ENCODE measurements at regions not wholly inside any gene's neighbourhood (a gene's known extent, or its start where the extent isn't known, plus 50 kb on each side); places are given as distances from the start of the nearest gene placed in this dataset.
"Not testable (repeated sequence)": the region's sequence is repeated elsewhere in the genome, so short reads cannot be mapped to it uniquely, and the experiment has no call there.

- H3K27me3 ChIP-seq (replicated peaks; ENCODE audit: insufficient read depth, low read length): no peaks in the 10 kb centered on the region
- H3K9ac ChIP-seq (ENCODE audit: low read length): no peak overlapping the region
- no peaks in the 10 kb centered on the region for H3K9me3 ChIP-seq (replicated peaks; ENCODE audit: insufficient read depth, low read length)
- H3K4me3 ChIP-seq (ENCODE audit: low read length): no peak overlapping the region
- no peak overlapping the region for H3K4me2 ChIP-seq (ENCODE audit: low read depth, low read length)
- H3K36me3 ChIP-seq (replicated peaks; ENCODE audit: insufficient read depth, low read length): no peaks in the 10 kb centered on the region
- DNase-seq: no peak
- no peaks in the 10 kb centered on the region for H3K9me2 ChIP-seq (replicated peaks; ENCODE audit: insufficient read depth, low read length)
- no peaks in the 10 kb centered on the region for H3K79me2 ChIP-seq (ENCODE audit: low read length)
- no peaks in the 10 kb centered on the region for H3F3A ChIP-seq (ENCODE audit: insufficient read depth, low read length)
- H3K27ac ChIP-seq (ENCODE audit: low read length): no peak overlapping the region
- H3K4me1 ChIP-seq (ENCODE audit: low read length): no peaks in the 10 kb centered on the region
- H2AFZ ChIP-seq (ENCODE audit: low read length): no peak overlapping the region
- no peaks in the 10 kb centered on the region for H4K20me1 ChIP-seq (ENCODE audit: insufficient read depth, low read length)
- TF ChIP-seq CTCF (IDR thresholded peaks at IDR 0.05; ENCODE audit: low read length) (no peak), EZH2phosphoT487 (IDR thresholded peaks at IDR 0.05; ENCODE audit: low read length) (no peak), EZH2 (optimal IDR thresholded peaks at IDR 0.05; ENCODE audit: low read depth, low read length) (no peak)
Measured at GRCh38 chr12:37666069-37666781, 650.3 kb upstream of the ALG10B start.

- H3K27ac ChIP-seq (ENCODE audit: low read length); H3K4me3 ChIP-seq (ENCODE audit: low read length); H3K9me2 ChIP-seq (replicated peaks; ENCODE audit: insufficient read depth, low read length); H3K9me3 ChIP-seq (replicated peaks; ENCODE audit: insufficient read depth, low read length); H3K9ac ChIP-seq (ENCODE audit: low read length); H4K20me1 ChIP-seq (ENCODE audit: insufficient read depth, low read length); H3K4me2 ChIP-seq (ENCODE audit: low read depth, low read length); H3K36me3 ChIP-seq (replicated peaks; ENCODE audit: insufficient read depth, low read length); H3F3A ChIP-seq (ENCODE audit: insufficient read depth, low read length); H2AFZ ChIP-seq (ENCODE audit: low read length); DNase-seq; H3K4me1 ChIP-seq (ENCODE audit: low read length); H3K27me3 ChIP-seq (replicated peaks; ENCODE audit: insufficient read depth, low read length); H3K79me2 ChIP-seq (ENCODE audit: low read length): not testable (repeated sequence)
Measured at GRCh38 chr12:37668557-37668956, 648.0 kb upstream of the ALG10B start.

GRCh38 chr12:37672655-37673260, 643.8 kb upstream of the ALG10B start:
- H3K27me3 ChIP-seq (replicated peaks; ENCODE audit: insufficient read depth, low read length): no peaks in the 10 kb centered on the region
- H3K9me3 ChIP-seq (replicated peaks; ENCODE audit: insufficient read depth, low read length): no peaks in the 10 kb centered on the region
- no peak overlapping the region for H2AFZ ChIP-seq (ENCODE audit: low read length)
- H3K4me2 ChIP-seq (ENCODE audit: low read depth, low read length): no peak overlapping the region
- no peaks in the 10 kb centered on the region for H3F3A ChIP-seq (ENCODE audit: insufficient read depth, low read length)
- H3K79me2 ChIP-seq (ENCODE audit: low read length): no peaks in the 10 kb centered on the region
- DNase-seq: no peak
- no peak overlapping the region for H3K27ac ChIP-seq (ENCODE audit: low read length)
- TF ChIP-seq EZH2 (optimal IDR thresholded peaks at IDR 0.05; ENCODE audit: low read depth, low read length): no peak
- no peak for TF ChIP-seq EZH2phosphoT487 (IDR thresholded peaks at IDR 0.05; ENCODE audit: low read length)
- peak; percentile 28 for TF ChIP-seq CTCF (IDR thresholded peaks at IDR 0.05; ENCODE audit: low read length)
- H3K9me2 ChIP-seq (replicated peaks; ENCODE audit: insufficient read depth, low read length): no peaks in the 10 kb centered on the region
- no peak overlapping the region for H3K9ac ChIP-seq (ENCODE audit: low read length)
- no peak overlapping the region for H3K4me3 ChIP-seq (ENCODE audit: low read length)
- H4K20me1 ChIP-seq (ENCODE audit: insufficient read depth, low read length): no peaks in the 10 kb centered on the region
- H3K36me3 ChIP-seq (replicated peaks; ENCODE audit: insufficient read depth, low read length): no peaks in the 10 kb centered on the region
- H3K4me1 ChIP-seq (ENCODE audit: low read length): no peaks in the 10 kb centered on the region

GRCh38 chr12:37720846-37721245, 595.7 kb upstream of the ALG10B start:
- Histone ChIP-seq H3F3A (ENCODE audit: insufficient read depth, low read length) (no peaks in the 10 kb centered on the region), H3K4me3 (ENCODE audit: low read length) (no peak overlapping the region), H3K9me2 (replicated peaks; ENCODE audit: insufficient read depth, low read length) (no peaks in the 10 kb centered on the region), H2AFZ (ENCODE audit: low read length) (no peak overlapping the region), H3K9me3 (replicated peaks; ENCODE audit: insufficient read depth, low read length) (no peaks in the 10 kb centered on the region), H3K27ac (ENCODE audit: low read length) (no peak overlapping the region), H3K9ac (ENCODE audit: low read length) (no peak overlapping the region), H3K27me3 (replicated peaks; ENCODE audit: insufficient read depth, low read length) (no peaks in the 10 kb centered on the region), H3K4me1 (ENCODE audit: low read length) (no peaks in the 10 kb centered on the region), H3K4me2 (ENCODE audit: low read depth, low read length) (no peak overlapping the region), H4K20me1 (ENCODE audit: insufficient read depth, low read length) (no peaks in the 10 kb centered on the region), H3K79me2 (ENCODE audit: low read length) (no peaks in the 10 kb centered on the region), H3K36me3 (replicated peaks; ENCODE audit: insufficient read depth, low read length) (no peaks in the 10 kb centered on the region)
- no peak for DNase-seq
- TF ChIP-seq EZH2phosphoT487 (IDR thresholded peaks at IDR 0.05; ENCODE audit: low read length) (no peak), EZH2 (optimal IDR thresholded peaks at IDR 0.05; ENCODE audit: low read depth, low read length) (no peak), CTCF (IDR thresholded peaks at IDR 0.05; ENCODE audit: low read length) (no peak)
